Mesodermal cell (in vitro differentiated cells): ENCODE measurements at regions not wholly inside any gene's neighbourhood (a gene's known extent, or its start where the extent isn't known, plus 50 kb on each side); places are given as distances from the start of the nearest gene placed in this dataset.
"Not testable (repeated sequence)": the region's sequence is repeated elsewhere in the genome, so short reads cannot be mapped to it uniquely, and the experiment has no call there.

ENCODE experiments used
- H3K27ac ChIP-seq: 2 replicates; pipeline ENCODE4 v1.7.0; 2013; ENCODE audit warnings: mild to moderate bottlenecking, low read depth, low read length, moderate library complexity; ENCODE audit not compliant: severe bottlenecking
- H3K36me3 ChIP-seq: 2 replicates; pipeline ENCODE4 v1.7.1; 2013; ENCODE audit warnings: mild to moderate bottlenecking, low read length, moderate library complexity; ENCODE audit not compliant: control insufficient read depth, insufficient read depth
- H3K4me1 ChIP-seq: one replicate; pipeline ENCODE4 v1.7.1; 2013; ENCODE audit warnings: mild to moderate bottlenecking, low read length; ENCODE audit not compliant: insufficient read depth, control insufficient read depth, poor library complexity, severe bottlenecking
- H3K4me3 ChIP-seq: 2 replicates; pipeline ENCODE4 v1.7.0; 2013; ENCODE audit warnings: low read length, control low read depth, mild to moderate bottlenecking; ENCODE audit not compliant: insufficient read depth, poor library complexity, severe bottlenecking; ENCODE audit errors: extremely low read depth
- H3K9me3 ChIP-seq: 2 replicates; pipeline ENCODE4 v1.7.1; 2013; ENCODE audit warnings: mild to moderate bottlenecking, low read length, moderate library complexity; ENCODE audit not compliant: control insufficient read depth
- WGBS, 2 experiments: methylation state at CpG; one replicate each; pipeline ENCODE4 v1.1.5; 2013; ENCODE audit warnings: missing lambda C conversion rate in 2 of 2; ENCODE audit not compliant: insufficient coverage in 2 of 2; 5-methylcytosine and 5-hydroxymethylcytosine counted together

GRCh38 chr4:84327526-84327925 lies 171.6 kb downstream of the NKX6-1 start:
- H3K4me3 ChIP-seq: no peak overlapping the region
- H3K9me3 ChIP-seq: no peaks in the 10 kb centered on the region
- no peaks in the 10 kb centered on the region for H3K4me1 ChIP-seq
- H3K27ac ChIP-seq: no peak overlapping the region
- H3K36me3 ChIP-seq: no peaks in the 10 kb centered on the region

GRCh38 chr4:84325625-84326024 lies 173.5 kb downstream of the NKX6-1 start:
- WGBS, 2 experiments: 100% methylated on average over 1 of the region's 2 CpGs; no CpG with 5 or more reads in 1 of the 2 experiments
- no peaks in the 10 kb centered on the region for H3K4me1 ChIP-seq
- H3K4me3 ChIP-seq: no peak overlapping the region
- no peaks in the 10 kb centered on the region for H3K36me3 ChIP-seq
- H3K27ac ChIP-seq: no peak overlapping the region
- H3K9me3 ChIP-seq: no peaks in the 10 kb centered on the region

GRCh38 chr4:84324303-84325245 lies 174.5 kb downstream of the NKX6-1 start:
- no peaks in the 10 kb centered on the region for H3K9me3 ChIP-seq
- no peaks in the 10 kb centered on the region for H3K4me1 ChIP-seq
- no peak overlapping the region for H3K27ac ChIP-seq
- H3K36me3 ChIP-seq: no peaks in the 10 kb centered on the region
- H3K4me3 ChIP-seq: no peak overlapping the region
- WGBS, 2 experiments: 58 to 70% methylated on average over 7 to 15 of the region's 16 CpGs

GRCh38 chr4:84319124-84319523 lies 180.0 kb downstream of the NKX6-1 start:
- 84 to 87% methylated on average over 3 to 4 of the region's 4 CpGs for WGBS, 2 experiments
- no peaks in the 10 kb centered on the region for H3K9me3 ChIP-seq
- no peak overlapping the region for H3K4me3 ChIP-seq
- no peaks in the 10 kb centered on the region for H3K36me3 ChIP-seq
- no peak overlapping the region for H3K27ac ChIP-seq
- H3K4me1 ChIP-seq: no peaks in the 10 kb centered on the region

- Histone ChIP-seq H3K4me1 (no peaks in the 10 kb centered on the region), H3K4me3 (no peak overlapping the region), H3K27ac (no peak overlapping the region), H3K36me3 (no peaks in the 10 kb centered on the region), H3K9me3 (no peaks in the 10 kb centered on the region)
These were observed 181.6 kb downstream of the NKX6-1 start for GRCh38 chr4:84317513-84317912.

GRCh38 chr4:84312426-84313012 lies 186.6 kb downstream of the NKX6-1 start:
- H3K4me3 ChIP-seq: no peak overlapping the region
- no peaks in the 10 kb centered on the region for H3K9me3 ChIP-seq
- H3K36me3 ChIP-seq: no peaks in the 10 kb centered on the region
- no peaks in the 10 kb centered on the region for H3K4me1 ChIP-seq
- 83 to 93% methylated on average over 5 of the region's 6 CpGs for whole genome bisulfite sequencing, 2 experiments
- H3K27ac ChIP-seq: no peak overlapping the region

- H3K4me3 ChIP-seq: no peak overlapping the region
- no peaks in the 10 kb centered on the region for H3K36me3 ChIP-seq
- H3K9me3 ChIP-seq: no peaks in the 10 kb centered on the region
- 81 to 97% methylated on average over 3 of the region's 3 CpGs for WGBS, 2 experiments
- no peak overlapping the region for H3K27ac ChIP-seq
- no peaks in the 10 kb centered on the region for H3K4me1 ChIP-seq
These were observed 189.9 kb downstream of the NKX6-1 start for GRCh38 chr4:84309191-84309590.

GRCh38 chr4:84298719-84299254 lies 200.3 kb downstream of the NKX6-1 start:
- 83 to 88% methylated on average over 15 to 17 of the region's 27 CpGs for WGBS, 2 experiments
- H3K9me3 ChIP-seq, H3K4me1 ChIP-seq, H3K4me3 ChIP-seq, H3K27ac ChIP-seq, H3K36me3 ChIP-seq: not testable (repeated sequence)

GRCh38 chr4:84298023-84298718 lies 200.9 kb downstream of the NKX6-1 start:
- Histone ChIP-seq H3K27ac (no peak overlapping the region), H3K4me3 (no peak overlapping the region), H3K36me3 (no peaks in the 10 kb centered on the region), H3K9me3 (no peaks in the 10 kb centered on the region), H3K4me1 (no peaks in the 10 kb centered on the region)
- WGBS, 2 experiments: 80% methylated on average over 1 of the region's 2 CpGs; no CpG with 5 or more reads in 1 of the 2 experiments

- Histone ChIP-seq H3K27ac (no peak overlapping the region), H3K4me3 (no peak overlapping the region), H3K9me3 (no peaks in the 10 kb centered on the region), H3K4me1 (no peaks in the 10 kb centered on the region), H3K36me3 (no peaks in the 10 kb centered on the region)
- WGBS, 2 experiments: no CpG with 5 or more reads among the region's 2 CpGs
These were observed 207.1 kb downstream of the NKX6-1 start for GRCh38 chr4:84291969-84292368.
